HG02840 (cell line): ENCODE measurements at regions not wholly inside any gene's neighbourhood (a gene's known extent, or its start where the extent isn't known, plus 50 kb on each side); places are given as distances from the start of the nearest gene placed in this dataset.

Experiments
- ATAC-seq: cut with Tn5 transposase; IDR thresholded peaks from one replicate; pipeline ENCODE4 v1.9.1; 2021; ENCODE audit warnings: mild to moderate bottlenecking, moderate library complexity, moderate number of reproducible peaks; ENCODE audit not compliant: unreplicated experiment, low FRiP score

DNA sequence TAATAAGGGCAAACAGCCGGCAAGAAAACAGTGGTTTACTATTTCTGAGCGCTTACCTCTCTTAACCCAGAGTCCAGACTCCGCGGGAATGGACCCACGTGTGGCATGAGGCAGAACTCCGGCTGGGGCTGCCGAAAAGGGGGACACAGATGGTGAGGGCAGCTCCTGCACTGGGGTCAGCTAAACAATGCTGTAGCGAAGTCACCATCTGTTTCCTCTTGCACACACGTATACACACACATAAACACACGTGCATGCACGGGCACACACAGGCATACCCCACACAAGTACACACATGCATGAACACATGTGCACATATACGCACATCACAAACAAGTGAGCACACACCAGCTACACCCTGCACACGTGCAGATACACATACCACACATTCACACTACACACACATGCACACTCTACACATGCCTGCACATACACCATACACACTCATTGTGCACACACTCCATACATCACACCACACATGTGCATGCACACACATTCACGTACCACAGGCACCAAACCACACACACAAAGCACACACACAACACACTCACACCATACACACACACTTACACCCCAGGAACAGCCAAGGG, 105.9 kb upstream of the ID2 start:
- no peak for ATAC-seq

GRCh38 chr2:8576525-8577167, 105.2 kb upstream of the ID2 start:
- ATAC-seq = no peak

- no peak for ATAC-seq
Observed at GRCh38 chr2:8577573-8577972, 104.3 kb upstream of the ID2 start.

DNA sequence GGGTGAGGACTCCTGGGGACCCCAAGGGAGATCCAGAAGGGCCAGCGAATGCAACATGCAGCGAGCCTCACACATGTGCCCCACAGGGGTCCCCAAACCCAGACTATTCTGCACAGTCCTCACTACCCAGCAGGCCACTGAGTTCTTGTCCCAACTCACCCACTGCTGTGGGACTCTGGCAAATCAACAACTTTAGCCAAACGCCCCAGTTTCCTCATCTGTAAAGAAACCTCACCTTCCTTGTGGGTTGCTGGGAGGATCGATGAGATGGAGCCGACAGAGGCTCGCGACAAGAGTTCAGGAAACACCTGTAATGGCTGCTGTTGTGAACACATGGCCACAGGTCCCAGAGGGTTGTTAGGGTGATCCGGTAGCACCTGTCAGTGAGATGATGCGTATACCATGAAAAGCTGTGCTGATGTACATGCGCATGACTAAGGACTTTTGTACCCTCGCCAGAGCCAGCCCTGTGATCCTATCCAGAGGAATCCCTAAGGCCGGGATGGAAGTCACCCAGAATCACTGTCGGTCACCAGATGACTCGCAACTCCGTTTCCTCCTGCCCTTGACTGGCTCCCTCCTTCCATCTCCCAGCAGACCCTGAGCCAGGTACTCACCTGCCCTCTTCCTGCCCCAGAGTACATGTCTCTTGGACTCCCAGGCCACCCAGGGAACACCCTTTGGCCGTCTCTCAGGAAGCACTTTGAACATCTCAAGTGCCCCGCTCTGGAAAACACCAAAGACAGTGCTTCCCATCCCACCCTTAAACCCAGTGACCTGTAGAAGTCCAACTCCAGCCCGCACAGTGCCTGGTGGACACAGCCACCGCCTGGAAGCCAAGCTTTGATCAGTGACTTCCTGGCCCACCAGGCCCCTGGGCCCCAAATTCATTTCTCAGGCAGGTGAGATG, 103.3 kb upstream of the ID2 start:
- ATAC-seq = no peak

- ATAC-seq = no peak
Observed at GRCh38 chr2:8579485-8580085, 102.3 kb upstream of the ID2 start.

DNA sequence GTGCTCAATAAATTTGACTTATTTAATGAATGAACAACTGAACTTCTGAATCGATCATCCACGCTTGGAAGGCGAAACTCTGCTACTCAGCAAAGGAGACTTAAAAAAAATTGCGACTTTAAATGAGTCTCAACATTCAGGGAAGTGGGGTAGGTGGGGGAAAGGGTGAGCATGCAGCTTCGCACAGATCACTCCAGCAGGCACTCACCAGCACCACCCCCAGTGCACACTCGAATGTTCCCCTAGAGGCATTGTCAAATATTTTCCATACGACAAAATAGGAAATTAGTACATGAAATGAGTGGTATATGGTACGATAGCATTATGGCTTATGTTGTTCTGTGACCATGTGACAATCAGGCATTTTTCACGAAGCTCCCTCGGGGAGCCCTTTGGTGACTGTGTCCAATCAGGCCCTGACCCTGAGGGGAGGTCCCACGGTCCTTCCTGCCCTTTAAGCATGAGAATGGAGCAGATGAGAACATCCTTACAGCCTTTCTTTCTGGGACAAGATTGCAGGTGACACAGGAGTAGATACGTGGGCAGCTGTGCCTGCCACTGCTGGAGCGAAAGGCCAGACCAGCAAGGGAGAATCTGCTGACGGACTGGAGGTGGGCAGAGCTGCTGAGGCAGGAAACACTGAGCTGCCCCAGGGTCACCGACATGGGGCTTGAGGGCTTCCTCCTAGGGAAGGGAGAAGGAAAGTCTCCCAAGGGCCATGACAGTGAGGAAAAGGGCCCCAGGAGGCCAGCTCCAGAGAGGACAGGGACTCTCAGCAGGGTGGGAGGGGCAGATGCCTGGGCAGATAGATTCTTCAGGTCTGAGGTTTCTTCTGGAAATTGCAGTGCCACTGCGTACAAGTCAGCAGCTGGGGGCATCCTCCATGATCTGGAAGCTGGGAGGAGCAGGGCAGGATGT, 101.3 kb upstream of the ID2 start:
- ATAC-seq = no peak

DNA sequence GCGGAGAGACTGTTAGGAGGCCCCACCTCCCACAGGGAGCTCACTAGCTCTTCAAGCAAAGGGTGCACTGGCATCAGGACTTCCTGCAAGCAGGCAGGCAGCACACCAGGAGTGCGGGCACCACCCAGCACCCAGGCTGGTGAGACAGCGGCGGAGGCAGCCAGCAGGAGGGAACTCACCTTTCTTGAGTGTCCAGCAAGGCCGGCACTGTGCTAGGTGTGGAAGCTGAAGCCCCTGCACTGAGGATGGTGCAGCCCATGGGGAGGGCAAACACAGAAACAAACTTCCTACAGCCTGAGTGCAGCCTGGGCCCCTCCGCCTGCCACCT, 100.7 kb upstream of the ID2 start:
- no peak for ATAC-seq

DNA sequence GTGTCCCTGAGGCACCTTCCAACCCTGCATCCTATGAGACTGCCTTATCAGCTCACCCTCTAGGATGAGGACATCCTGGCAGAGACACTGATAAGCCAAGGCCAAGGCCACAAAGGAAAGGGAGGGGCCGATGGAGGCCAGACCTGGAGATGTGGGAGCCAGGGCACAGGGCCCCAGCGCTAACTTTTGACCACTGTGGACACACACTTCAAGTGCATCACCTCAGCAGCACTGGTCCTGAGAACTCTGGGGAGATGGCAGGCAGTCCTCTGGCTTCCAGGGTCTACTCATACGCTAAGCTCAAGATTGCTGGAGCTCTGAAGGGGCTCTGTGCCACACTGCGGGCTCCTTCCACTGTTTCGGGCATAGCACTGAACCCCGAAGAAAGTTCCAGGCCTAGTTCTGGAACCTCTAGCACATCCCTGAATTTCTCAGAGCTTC, 100.2 kb upstream of the ID2 start:
- ATAC-seq = no peak

- no peak for ATAC-seq
Observed at GRCh38 chr2:8582191-8582590, 99.7 kb upstream of the ID2 start.

DNA sequence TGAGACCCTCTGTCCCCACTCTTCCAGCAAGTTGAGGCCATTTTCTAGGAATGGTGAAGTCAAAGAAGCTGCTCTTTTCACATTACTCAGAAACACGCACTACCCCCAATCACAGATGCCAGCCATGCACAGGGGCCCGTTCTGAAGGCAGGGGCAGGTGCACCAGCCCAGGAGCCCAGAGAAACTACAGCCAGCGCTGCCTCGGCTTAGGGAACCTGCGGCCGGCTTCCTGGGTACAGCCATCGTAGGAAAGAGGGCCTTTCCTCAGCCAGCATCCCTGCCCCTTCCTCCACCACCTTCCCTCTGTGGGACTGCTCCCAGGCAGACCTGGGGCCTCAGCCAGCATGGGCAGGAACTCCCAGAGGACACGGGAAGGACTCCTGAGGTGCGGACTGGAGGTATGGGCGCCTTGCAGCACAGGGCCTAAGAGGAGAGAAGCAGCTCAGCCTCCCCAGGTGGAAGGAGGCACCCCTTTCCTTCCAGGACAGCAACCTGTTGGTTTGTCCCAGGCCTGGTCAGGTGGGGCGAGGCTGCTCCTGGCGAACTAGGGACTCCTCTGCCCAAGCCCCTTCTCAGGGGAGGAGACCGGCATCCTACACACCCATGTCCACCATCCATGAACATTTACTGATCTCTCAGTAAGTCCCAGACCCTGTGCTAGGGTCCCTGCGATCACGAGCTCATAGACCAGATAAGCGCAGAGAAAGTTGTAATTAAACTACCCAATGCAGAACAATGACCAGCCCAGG, 99.0 kb upstream of the ID2 start:
- ATAC-seq = no peak

GRCh38 chr2:8583400-8584173, 98.3 kb upstream of the ID2 start:
- ATAC-seq = peak; percentile 72

DNA sequence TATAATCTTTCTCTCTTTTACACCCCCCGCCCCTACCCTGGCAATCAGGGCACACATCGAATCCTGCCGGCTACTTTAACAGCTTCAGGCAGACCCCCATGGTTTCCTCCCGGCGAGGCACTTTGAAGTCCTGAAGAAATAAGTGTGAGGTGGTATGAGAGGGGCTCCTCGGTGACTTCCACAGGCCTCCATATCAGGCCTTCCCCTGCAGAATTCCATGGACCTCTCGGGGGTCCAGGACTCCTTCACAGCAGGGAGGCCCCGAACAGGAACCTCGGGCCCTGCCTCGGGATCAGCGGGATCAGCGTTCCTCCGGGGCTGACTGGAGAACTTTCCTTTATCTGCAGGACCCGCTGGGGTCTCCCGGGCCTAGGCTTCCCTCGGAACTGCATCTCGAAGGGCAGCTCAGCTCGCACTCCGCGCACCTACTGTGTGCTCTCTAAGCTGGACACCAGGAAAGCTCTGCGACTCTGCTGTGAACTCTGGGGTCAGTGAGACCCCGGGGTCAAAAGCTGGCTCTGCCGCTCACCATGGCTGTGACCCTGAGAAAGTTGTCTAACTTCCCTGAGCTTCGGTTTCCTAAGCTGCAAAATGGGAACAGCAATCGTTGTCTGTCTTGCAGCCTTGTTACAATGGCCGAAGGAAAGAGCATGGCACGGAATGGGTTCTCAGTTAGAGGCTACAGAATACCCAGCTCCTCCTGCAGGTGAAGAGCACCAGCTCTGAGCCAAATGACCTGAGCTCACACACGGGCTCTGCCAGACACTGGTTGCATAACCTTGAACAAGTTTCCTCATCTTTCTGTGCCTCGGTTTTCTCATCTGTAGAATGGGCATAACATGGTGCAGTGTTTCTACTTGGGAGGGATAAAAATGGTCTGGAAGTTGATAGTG, 97.4 kb upstream of the ID2 start:
- no peak for ATAC-seq

DNA sequence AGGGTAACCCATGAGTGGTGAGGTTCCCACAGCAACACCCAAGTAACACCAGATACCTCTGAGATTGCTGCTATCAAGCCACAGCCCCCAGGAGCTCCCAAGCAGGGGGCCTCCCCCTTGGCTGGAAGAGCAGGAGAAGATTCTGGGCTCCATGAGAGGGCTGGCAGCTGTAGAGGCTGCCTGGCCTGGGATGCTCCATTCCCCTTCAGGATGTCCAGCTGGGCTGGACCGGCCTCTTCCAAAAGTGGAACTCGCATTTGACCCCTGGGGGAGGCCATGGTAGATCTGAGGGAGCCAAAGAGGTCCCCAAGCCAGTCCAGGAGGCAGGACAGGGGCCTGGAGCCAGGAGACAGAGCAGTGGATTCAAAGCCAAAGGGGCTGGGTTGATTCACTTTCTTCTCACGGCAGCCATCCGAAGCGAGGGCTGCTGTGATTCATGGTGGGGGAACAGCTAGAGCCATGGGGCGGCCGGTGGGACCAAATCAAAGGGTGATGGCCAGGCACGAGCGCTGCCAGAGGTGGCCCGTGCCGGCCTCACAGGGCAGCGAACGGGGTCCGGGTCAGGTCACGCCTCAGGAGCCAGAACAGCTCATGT, 95.3 kb upstream of the ID2 start:
- no peak for ATAC-seq

GRCh38 chr2:8587251-8587791, 94.5 kb upstream of the ID2 start:
- ATAC-seq = no peak

DNA sequence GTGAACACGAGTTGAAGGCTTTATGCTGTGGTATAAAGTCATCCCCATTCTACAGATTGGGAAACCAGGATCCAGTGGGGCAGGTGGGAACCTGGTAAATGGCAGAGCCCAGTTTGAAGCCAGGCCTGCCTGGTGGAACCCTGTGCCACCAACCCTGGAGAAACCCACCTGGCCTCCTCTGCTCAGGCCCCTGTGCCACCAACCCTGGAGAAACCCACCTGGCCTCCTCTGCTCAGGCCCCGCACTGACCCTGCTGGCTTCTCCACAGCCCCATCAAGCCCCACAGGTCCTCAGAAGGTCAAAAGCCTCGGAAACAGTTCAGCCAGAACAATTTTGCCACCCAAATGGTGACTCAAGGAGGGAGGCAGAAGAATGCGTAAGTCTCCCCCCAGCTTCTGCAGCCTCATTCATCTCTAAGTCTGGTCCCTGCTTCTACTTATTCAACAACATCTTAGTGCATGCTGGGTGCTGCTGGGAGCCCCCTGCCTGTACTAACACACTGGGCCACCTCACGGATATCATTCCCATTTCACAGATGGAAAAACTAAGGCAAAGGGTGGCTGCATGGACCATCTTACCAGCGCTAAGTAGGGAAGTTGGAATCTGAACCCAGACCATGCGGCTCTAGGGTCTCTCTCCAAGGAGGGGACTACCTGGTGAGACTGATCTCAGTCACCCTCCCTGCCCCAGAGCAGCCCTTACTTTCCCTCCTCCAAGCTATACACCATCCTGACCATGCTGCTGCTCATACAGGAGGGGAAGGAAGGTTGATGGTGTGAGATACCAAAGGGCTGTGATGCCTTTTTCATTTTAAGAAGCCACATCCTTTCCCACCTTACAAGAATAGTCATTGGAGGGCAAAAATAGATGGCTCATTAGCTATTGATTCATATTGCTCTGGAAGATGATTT, 93.7 kb upstream of the ID2 start:
- no peak for ATAC-seq

DNA sequence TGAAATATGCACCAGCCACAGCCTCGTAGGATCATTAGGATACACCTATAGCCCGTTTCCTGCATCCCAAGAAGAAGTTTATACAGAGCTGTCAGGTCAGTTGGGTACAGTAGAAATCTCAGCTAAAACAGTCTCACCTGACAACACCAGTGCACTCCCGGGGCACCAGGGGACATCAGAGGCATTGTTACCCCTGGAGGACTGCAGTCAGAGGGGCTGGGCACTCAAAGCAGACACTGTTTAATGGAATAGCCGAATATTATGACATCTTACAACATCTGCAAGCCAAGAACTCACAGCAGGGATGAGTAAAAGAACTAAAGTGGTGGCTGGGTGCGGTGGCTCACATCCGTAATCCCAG, 93.0 kb upstream of the ID2 start:
- ATAC-seq = no peak
